ENCODE measurements at regions not wholly inside any gene's neighbourhood (a gene's known extent, or its start where the extent isn't known, plus 50 kb on each side); places are given as distances from the start of the nearest gene placed in this dataset.

GRCh38 chr21:25025596-25025995 is 581.7 kb downstream of the MRPL39 start:
- TF ChIP-seq POLR2A (IDR thresholded peaks at IDR 0.05), result no peak
- TF ChIP-seq CTCF (IDR thresholded peaks at IDR 0.05), result no peak
- TF ChIP-seq POLR2AphosphoS5 (IDR thresholded peaks at IDR 0.05; ENCODE audit: insufficient read depth in 1 of 2, low read depth in 1 of 2), result no peak

Data from vagina (tissue), 2 donors.